ENCODE measurements at regions not wholly inside any gene's neighbourhood (a gene's known extent, or its start where the extent isn't known, plus 50 kb on each side); places are given as distances from the start of the nearest gene placed in this dataset.

- Histone ChIP-seq H2AFZ (ENCODE audit: low read depth) (no peak overlapping the region), H3K4me1 (ENCODE audit: control insufficient read depth in 1 of 2, insufficient read depth in 2 of 2, low read depth in 1 of 2, low read length in 1 of 2) (peaks cover 0 to 2% of the 10 kb centered on the region in 2 experiments; a peak in 1 of 4 replicates), H3K4me2 (no peak overlapping the region), H4K20me1 (ENCODE audit: insufficient read depth) (no peaks in the 10 kb centered on the region), H3K9ac (no peak overlapping the region), H3K36me3 (replicated peaks in 1 of 2; ENCODE audit: control insufficient read depth in 1 of 2, insufficient read depth in 2 of 2, low read length in 1 of 2) (no peaks in the 10 kb centered on the region), H3K4me3 (ENCODE audit: low read depth in 2 of 2, low read length in 1 of 2) (no peak overlapping the region), H3K9me3 (0 out of 2 replicates have a peak, but pooled peaks cover 3% of the 10 kb centered on the region), H3F3A (replicated peaks; ENCODE audit: insufficient read depth) (no peaks in the 10 kb centered on the region), H3K79me2 (ENCODE audit: insufficient read depth) (no peaks in the 10 kb centered on the region), H3K9me2 (no peaks in the 10 kb centered on the region), H3K27me3 (ENCODE audit: insufficient read depth) (no peaks in the 10 kb centered on the region), H3K27ac (ENCODE audit: low read depth in 2 of 2, low read length in 1 of 2) (no peak overlapping the region)
- POLR2A ChIA-PET = no interaction called here
- TF ChIP-seq GABPA (IDR thresholded peaks at IDR 0.05; ENCODE audit: low read depth) (no peak), EP300 (IDR thresholded peaks at IDR 0.05; ENCODE audit: borderline replicate concordance in 1 of 2, low read depth in 1 of 2, low read length in 1 of 2) (no peak), RFX5 (IDR thresholded peaks at IDR 0.05; ENCODE audit: low read length) (no peak), GATA2 (CRISPR knock-in tag; IDR thresholded peaks at IDR 0.05) (peak; percentile 50; the same call in 1 of the 2 replicates)
- TF ChIP-seq, protein P1, sequence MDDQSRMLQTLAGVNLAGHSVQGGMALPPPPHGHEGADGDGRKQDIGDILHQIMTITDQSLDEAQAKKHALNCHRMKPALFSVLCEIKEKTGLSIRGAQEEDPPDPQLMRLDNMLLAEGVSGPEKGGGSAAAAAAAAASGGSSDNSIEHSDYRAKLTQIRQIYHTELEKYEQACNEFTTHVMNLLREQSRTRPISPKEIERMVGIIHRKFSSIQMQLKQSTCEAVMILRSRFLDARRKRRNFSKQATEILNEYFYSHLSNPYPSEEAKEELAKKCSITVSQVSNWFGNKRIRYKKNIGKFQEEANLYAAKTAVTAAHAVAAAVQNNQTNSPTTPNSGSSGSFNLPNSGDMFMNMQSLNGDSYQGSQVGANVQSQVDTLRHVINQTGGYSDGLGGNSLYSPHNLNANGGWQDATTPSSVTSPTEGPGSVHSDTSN (IDR thresholded peaks at IDR 0.05) = no peak
- WGBS (ENCODE audit: low lambda C conversion rate) = 2% methylated on average over 2 of the region's 2 CpGs
- CTCF ChIA-PET = no interaction called here
- no peak for DNase-seq
Measured at GRCh38 chr17:53390575-53390974, 432.2 kb upstream of the KIF2B start.

GRCh38 chr17:53387745-53388144 is 435.0 kb upstream of the KIF2B start:
- Histone ChIP-seq H3K9me3 (0 out of 2 replicates have a peak, but pooled peaks cover 3% of the 10 kb centered on the region), H3K79me2 (ENCODE audit: insufficient read depth) (no peaks in the 10 kb centered on the region), H3K27me3 (ENCODE audit: insufficient read depth) (no peaks in the 10 kb centered on the region), H3K36me3 (replicated peaks in 1 of 2; ENCODE audit: control insufficient read depth in 1 of 2, insufficient read depth in 2 of 2, low read length in 1 of 2) (no peaks in the 10 kb centered on the region), H3K27ac (ENCODE audit: low read depth in 2 of 2, low read length in 1 of 2) (no peak overlapping the region), H3K9ac (no peak overlapping the region), H3K4me1 (ENCODE audit: control insufficient read depth in 1 of 2, insufficient read depth in 2 of 2, low read depth in 1 of 2, low read length in 1 of 2) (peaks cover 0 to 2% of the 10 kb centered on the region in 2 experiments; a peak in 1 of 4 replicates), H3F3A (replicated peaks; ENCODE audit: insufficient read depth) (no peaks in the 10 kb centered on the region), H4K20me1 (ENCODE audit: insufficient read depth) (no peaks in the 10 kb centered on the region), H3K4me2 (no peak overlapping the region), H2AFZ (ENCODE audit: low read depth) (no peak overlapping the region), H3K4me3 (ENCODE audit: low read depth in 2 of 2, low read length in 1 of 2) (no peak overlapping the region), H3K9me2 (0 out of 2 replicates have a peak, but pooled peaks cover 3% of the 10 kb centered on the region)
- 23% methylated on average over 3 of the region's 3 CpGs for WGBS (ENCODE audit: low lambda C conversion rate)
- no peak for DNase-seq
- TF ChIP-seq CTCF (IDR thresholded peaks at IDR 0.05) (no peak), REST (IDR thresholded peaks at IDR 0.05; ENCODE audit: low read depth, low read length) (no peak), GATA2 (CRISPR knock-in tag; IDR thresholded peaks at IDR 0.05) (no peak), SMC3 (IDR thresholded peaks at IDR 0.05; ENCODE audit: low read depth, low read length) (no peak)
- POLR2A ChIA-PET = no interaction called here
- CTCF ChIA-PET = no interaction called here
